ENCODE measurements at regions not wholly inside any gene's neighbourhood (a gene's known extent, or its start where the extent isn't known, plus 50 kb on each side); places are given as distances from the start of the nearest gene placed in this dataset.
A peak's percentile ranks its signal among the peaks of the same experiment; 100 is the strongest.
"Not testable (repeated sequence)": the region's sequence is repeated elsewhere in the genome, so short reads cannot be mapped to it uniquely, and the experiment has no call there.

DNA sequence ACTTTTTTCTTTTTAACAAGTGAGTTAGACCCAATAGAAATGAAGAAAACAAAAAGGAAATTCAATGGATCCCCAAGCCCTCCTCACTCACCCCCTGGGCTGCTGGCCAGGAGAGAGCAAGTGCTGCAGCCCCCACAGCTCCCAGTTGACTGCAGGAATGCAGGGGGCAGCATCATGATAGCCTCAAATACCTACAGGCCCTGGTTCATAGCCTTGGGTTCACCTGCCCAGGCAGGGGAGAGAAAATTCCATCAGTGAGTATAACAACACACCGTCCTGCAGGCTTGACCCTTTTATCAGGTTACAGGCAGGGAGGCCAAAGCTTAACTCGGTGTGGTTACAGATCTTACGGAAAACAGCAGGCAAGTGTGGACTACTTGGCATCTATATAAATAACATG lies 76.3 kb downstream of the PHLDA1 start:
- TF ChIP-seq POLR2A (IDR thresholded peaks at IDR 0.05; ENCODE audit: low read depth, low read length) (no peak), TAF1 (IDR thresholded peaks at IDR 0.05; ENCODE audit: borderline replicate concordance, low read depth, low read length) (no peak), POLR2AphosphoS5 (IDR thresholded peaks at IDR 0.05; ENCODE audit: low read depth, low read length) (no peak)
- DNase-seq (ENCODE audit: insufficient read length) (no peak), FAIRE-seq (no peak)

DNA sequence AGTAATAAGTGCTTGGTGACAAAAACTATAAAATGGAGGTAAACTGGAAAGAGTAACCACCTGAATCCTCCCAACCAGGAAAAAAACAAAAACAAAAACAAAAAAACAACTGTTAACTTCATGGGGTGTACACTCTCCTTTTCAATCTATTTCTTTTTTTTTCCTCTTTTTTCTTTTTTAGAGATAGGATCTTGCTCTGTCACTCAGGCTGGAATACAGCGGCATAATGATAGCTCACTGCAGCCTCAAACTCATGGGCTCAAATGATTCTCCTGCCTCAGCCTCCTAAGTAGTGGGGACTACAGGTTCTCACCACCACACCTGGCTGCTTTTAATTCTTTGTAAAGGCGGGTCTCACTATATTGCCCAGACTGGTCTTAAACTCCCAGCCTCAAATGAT lies 76.8 kb downstream of the PHLDA1 start:
- no peak for TF ChIP-seq POLR2A (IDR thresholded peaks at IDR 0.05; ENCODE audit: low read depth, low read length)
- TF ChIP-seq POLR2AphosphoS5 (IDR thresholded peaks at IDR 0.05; ENCODE audit: low read depth, low read length): no peak
- no peak for TF ChIP-seq TAF1 (IDR thresholded peaks at IDR 0.05; ENCODE audit: borderline replicate concordance, low read depth, low read length)
- DNase-seq (ENCODE audit: insufficient read length) (no peak), FAIRE-seq (no peak)

DNA sequence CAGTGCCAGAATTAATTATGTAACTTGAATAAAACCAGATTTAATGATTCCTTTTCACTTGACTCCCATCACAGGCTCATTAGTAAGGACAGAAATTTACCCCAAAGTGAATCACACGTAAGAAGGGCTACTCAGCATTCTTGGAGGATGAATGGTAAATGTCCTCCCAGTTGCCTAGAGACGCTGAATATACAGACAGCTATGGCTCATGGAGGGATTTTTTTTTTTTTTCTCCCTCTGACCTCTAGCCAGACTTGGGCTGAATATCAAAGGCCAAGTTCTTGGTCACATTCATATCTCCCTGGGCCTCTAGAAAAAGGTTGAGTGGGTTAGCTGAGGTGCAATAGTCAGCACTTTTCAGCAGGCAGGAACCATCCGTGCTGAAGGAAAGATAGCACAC lies 77.5 kb downstream of the PHLDA1 start:
- DNase-seq (ENCODE audit: insufficient read length): no peak
- TF ChIP-seq POLR2A (IDR thresholded peaks at IDR 0.05; ENCODE audit: low read depth, low read length): no peak
- no peak for TF ChIP-seq TAF1 (IDR thresholded peaks at IDR 0.05; ENCODE audit: borderline replicate concordance, low read depth, low read length)
- FAIRE-seq: no peak

DNA sequence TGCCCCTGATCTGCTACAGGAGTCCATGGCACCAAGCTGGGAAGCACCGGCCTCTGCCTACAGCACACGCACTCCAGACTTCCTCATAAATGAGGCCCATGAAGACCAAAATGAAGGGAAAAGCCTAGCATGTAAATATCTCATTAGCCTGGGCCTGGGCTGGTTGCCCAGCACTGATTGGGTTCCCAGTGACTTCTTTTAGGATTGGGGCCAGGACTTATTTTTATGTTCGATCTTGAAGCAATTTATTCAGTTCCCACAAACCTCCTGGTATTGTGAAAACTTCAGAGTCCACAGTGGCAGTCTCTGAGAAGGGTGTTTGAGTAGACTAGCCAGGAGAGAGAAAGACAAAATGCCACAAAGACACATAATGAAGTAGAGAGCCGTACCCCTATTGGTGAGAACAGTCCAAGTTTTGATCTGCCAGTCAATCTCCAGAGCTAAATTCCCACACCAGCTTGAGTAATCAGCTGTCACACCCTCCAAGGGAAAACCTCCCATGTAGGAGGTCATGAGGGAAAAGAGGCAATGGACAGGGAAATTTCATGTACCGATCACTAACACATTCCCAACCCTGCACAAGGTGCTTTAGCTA lies 78.2 kb downstream of the PHLDA1 start:
- DNase-seq (ENCODE audit: insufficient read length): no peak
- TF ChIP-seq POLR2AphosphoS5 (IDR thresholded peaks at IDR 0.05; ENCODE audit: low read depth, low read length) (no peak), TAF1 (IDR thresholded peaks at IDR 0.05; ENCODE audit: borderline replicate concordance, low read depth, low read length) (no peak), POLR2A (IDR thresholded peaks at IDR 0.05; ENCODE audit: low read depth, low read length) (no peak)
- no peak for FAIRE-seq

DNA sequence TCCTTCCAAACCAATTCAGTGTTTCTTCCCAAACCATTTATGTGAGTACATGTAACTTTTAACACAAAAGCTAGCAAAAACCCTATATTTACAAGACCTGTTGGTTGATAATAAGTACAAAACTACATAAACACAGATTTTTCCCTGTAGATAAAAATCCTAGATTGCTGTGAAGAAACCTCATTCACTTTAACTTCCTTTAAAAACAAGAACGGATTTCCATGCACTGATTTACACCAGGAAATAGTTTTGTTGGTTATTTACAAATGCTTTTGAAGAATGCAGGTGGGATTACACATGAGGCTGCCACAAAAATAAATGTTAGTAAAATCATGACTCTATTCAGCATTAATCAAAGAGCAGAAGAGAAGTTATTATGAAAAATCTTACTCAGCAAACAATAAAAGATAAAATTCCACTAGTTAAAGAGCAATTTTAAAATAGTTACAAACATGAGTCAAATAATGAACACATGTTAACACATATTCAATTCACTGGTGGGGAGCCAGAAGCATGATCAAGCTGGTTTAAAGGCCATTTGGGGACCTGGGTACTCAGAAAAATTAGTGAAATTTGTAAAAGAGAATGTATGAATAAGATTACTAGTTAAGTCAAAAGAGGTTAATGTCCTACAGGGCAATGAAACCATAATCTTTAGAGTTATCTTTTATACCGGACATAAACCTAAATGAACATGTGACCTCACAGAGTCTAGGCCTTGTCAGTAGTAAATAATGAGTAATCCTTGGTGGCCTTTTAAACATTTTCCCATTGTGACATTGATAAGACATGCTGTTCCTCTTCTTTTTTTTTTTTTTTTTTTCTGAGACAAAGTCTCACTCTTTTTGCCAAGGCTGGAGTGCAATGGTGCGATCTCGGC lies 79.9 kb downstream of the PHLDA1 start:
- FAIRE-seq (no peak), DNase-seq (ENCODE audit: insufficient read length) (no peak)
- TF ChIP-seq POLR2A (IDR thresholded peaks at IDR 0.05; ENCODE audit: low read depth, low read length): no peak
- TF ChIP-seq POLR2AphosphoS5 (IDR thresholded peaks at IDR 0.05; ENCODE audit: low read depth, low read length): no peak
- TF ChIP-seq TAF1 (IDR thresholded peaks at IDR 0.05; ENCODE audit: borderline replicate concordance, low read depth, low read length): no peak

DNA sequence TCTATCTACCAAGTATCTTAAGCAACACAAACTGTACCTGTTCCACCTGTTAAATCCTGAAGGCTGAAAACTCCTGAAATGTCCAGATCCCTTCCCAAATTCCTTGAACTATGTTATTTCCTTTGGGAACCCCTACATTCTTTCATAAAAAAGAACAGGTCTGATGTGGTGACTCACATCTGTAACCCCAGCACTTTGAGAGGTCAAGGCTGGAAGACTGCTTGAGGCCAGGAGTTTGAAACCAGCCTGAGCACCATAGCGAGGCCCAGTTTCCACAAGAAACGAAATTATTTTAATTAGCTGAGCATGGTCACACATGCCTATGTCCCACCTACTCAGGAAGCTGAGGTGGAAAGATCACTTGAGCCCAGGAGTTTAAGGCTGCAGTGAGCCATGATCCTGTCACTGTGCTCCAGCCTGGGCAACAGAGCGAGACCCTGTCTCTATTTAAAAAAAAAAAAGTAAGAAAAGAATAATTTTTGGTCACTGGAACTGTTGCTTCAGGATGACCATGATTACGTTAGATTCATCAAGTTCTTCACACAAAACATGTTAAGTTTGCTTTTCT lies 84.3 kb downstream of the PHLDA1 start:
- DNase-seq (ENCODE audit: insufficient read length): no peak
- no peak for FAIRE-seq

DNA sequence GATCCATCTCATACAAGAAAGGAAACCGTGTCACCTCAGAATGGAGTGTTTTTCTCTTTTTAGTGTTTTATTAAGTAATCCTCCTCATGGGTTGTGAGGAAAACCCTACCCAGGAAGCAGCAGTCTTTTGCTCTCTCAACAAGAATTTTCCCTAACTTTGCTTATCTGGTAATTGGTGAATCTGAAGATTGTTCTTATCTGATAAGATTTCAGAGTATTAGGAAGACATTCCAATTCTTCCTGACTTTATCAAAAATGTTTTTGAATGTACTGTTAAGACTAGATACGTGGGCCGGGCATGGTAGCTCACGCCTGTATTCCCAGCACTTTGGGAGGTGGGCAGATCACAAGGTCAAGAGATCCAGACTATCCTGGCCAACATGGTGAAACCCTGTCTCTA lies 86.0 kb downstream of the PHLDA1 start:
- DNase-seq (ENCODE audit: insufficient read length) (no peak), FAIRE-seq (no peak)
- TF ChIP-seq TAF1 (IDR thresholded peaks at IDR 0.05; ENCODE audit: borderline replicate concordance, low read depth, low read length): no peak
- no peak for TF ChIP-seq POLR2A (IDR thresholded peaks at IDR 0.05; ENCODE audit: low read depth, low read length)
- TF ChIP-seq POLR2AphosphoS5 (IDR thresholded peaks at IDR 0.05; ENCODE audit: low read depth, low read length): no peak

More for the DNA sequence above, 84.3 kb downstream of the PHLDA1 start:
- TF ChIP-seq POLR2A (IDR thresholded peaks at IDR 0.05; ENCODE audit: low read depth, low read length): no peak
- TF ChIP-seq POLR2AphosphoS5 (IDR thresholded peaks at IDR 0.05; ENCODE audit: low read depth, low read length): no peak
- no peak for TF ChIP-seq TAF1 (IDR thresholded peaks at IDR 0.05; ENCODE audit: borderline replicate concordance, low read depth, low read length)

DNA sequence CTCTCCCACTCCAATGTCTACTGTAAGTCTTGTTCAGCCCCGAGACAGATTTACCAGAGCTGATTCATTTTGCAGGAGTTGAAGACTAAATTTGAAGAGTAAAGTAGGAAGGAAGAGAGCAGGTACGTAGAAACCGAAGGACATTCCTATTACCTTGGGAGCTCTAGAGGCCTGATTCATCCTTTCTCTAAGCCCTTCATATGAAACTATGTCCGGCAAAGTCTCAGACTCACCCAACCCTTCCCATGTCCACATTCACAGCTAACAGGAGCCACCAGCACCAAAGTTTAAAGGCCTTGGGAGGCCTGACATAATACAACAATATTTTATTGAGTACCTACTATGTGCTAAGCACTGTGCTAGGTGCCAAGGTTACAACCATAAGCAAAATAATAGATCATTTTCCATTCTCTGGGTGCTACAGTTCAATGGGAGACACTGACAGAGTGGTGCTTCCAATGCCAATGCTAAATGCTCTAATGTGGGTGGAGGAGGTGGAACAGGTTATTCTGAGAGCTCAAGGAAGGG lies 86.6 kb downstream of the PHLDA1 start:
- TF ChIP-seq TAF1 (IDR thresholded peaks at IDR 0.05; ENCODE audit: borderline replicate concordance, low read depth, low read length) (no peak), POLR2A (IDR thresholded peaks at IDR 0.05; ENCODE audit: low read depth, low read length) (no peak), POLR2AphosphoS5 (IDR thresholded peaks at IDR 0.05; ENCODE audit: low read depth, low read length) (no peak)
- DNase-seq (ENCODE audit: insufficient read length) (no peak), FAIRE-seq (no peak)

DNA sequence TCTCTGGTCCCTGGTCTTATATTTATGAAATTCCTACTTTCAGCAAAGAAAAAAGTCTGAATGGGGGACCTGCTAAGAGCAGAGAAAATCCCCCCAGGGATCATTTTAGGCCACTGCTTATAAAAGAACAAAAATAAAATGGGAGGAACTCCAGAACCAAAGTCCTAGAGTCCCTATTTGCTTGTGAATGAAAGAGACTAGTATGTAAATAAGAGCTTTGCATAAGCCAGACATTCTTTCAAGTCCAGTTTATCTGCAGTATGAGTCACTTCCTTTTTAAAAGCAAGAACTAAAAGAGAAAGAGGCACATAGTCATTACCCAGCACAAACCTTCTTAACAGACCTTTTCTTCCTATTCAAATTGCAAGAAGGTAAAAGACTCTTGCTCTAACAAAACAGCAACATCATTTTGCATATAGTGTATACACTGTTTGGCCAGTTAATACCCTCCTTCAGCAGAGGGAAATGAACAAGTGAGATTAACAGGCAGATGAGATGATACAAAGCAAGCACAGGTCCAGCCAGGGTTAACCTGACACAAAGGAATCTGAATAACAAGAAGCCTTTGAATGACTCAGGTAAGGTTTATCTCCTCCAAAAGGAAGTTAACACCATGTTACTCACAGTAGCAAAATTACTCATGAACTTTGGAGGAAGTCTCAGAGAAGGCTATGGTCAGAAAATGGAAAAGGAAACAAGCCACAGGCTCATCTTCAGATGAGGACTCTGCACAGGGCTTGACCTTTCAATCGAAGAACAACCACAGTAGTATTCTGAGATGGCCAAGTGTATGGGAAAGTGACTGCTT lies 87.3 kb downstream of the PHLDA1 start:
- peak; percentile 90 for FAIRE-seq
- TF ChIP-seq POLR2A (IDR thresholded peaks at IDR 0.05; ENCODE audit: low read depth, low read length) (no peak), POLR2AphosphoS5 (IDR thresholded peaks at IDR 0.05; ENCODE audit: low read depth, low read length) (no peak), TAF1 (IDR thresholded peaks at IDR 0.05; ENCODE audit: borderline replicate concordance, low read depth, low read length) (no peak)

DNA sequence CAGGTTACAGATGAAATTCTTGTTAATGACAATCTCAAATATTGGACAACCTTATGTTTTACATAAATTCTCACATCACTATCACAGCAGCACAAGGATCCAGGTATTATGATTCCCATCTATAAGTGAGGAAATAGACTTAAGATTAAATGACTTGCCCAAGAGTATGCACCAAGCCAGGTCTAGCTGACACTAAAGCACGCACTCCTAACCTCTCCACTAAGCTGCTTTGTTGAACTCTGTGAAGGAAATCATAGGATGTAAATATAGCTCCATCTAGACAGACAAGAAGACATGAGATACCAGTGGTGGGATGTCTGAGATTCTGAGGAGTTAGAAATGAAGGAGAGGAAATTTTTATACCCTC lies 87.9 kb downstream of the PHLDA1 start:
- no peak for DNase-seq (ENCODE audit: insufficient read length)
- no peak for TF ChIP-seq TAF1 (IDR thresholded peaks at IDR 0.05; ENCODE audit: borderline replicate concordance, low read depth, low read length)
- TF ChIP-seq POLR2AphosphoS5 (IDR thresholded peaks at IDR 0.05; ENCODE audit: low read depth, low read length): no peak
- no peak for TF ChIP-seq POLR2A (IDR thresholded peaks at IDR 0.05; ENCODE audit: low read depth, low read length)
- FAIRE-seq: no peak

More for the DNA sequence above, 87.3 kb downstream of the PHLDA1 start:
- no peak for DNase-seq (ENCODE audit: insufficient read length)

DNA sequence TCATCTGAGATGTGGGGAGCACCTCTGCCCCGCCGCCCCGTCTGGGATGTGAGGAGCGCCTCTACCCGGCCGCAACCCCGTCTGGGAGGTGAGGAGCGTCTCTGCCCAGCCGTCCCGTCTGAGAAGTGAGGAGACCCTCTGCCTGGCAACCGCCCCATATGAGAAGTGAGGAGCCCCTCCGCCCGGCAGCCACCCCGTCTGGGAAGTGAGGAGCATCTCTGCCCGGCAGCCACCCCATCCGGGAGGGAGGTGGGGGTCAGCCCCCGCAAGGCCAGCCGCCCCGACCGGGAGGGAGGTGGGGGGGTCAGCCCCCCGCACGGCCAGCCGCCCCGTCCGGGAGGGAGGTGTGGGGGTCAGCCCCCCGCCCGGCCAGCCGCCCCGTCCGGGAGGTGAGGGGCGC lies 89.9 kb downstream of the PHLDA1 start:
- not testable (repeated sequence) for DNase-seq (ENCODE audit: insufficient read length); FAIRE-seq

Measured in GM12892 (cell line).